Uterus (tissue), 2 donors: ENCODE measurements at regions not wholly inside any gene's neighbourhood (a gene's known extent, or its start where the extent isn't known, plus 50 kb on each side); places are given as distances from the start of the nearest gene placed in this dataset.

Source experiments
- POLR2A ChIP-seq, 2 donors: fragments of 450-650 bp; IDR thresholded peaks; one replicate each; pipeline ENCODE4 v1.6.1; 2016; ENCODE audit warnings: antibody characterized with exemption in 2 of 2, mild to moderate bottlenecking in 1 of 2, moderate library complexity in 1 of 2
- TF ChIP-seq, protein P1 (sequence below), 4 experiments: fragments of 200-600 bp in 2 of 4; fragments of 450-650 bp in 2 of 4; sonication (generic) in 2 of 4; IDR thresholded peaks; one replicate each; pipeline ENCODE4 v1.5.1; 2016 to 2019; ENCODE audit warnings: antibody characterized with exemption in 4 of 4, mild to moderate bottlenecking in 2 of 4, moderate library complexity in 1 of 4

GRCh38 chr6:148217051-148217450 lies 125.6 kb upstream of the SASH1 start:
- TF ChIP-seq, protein P1, sequence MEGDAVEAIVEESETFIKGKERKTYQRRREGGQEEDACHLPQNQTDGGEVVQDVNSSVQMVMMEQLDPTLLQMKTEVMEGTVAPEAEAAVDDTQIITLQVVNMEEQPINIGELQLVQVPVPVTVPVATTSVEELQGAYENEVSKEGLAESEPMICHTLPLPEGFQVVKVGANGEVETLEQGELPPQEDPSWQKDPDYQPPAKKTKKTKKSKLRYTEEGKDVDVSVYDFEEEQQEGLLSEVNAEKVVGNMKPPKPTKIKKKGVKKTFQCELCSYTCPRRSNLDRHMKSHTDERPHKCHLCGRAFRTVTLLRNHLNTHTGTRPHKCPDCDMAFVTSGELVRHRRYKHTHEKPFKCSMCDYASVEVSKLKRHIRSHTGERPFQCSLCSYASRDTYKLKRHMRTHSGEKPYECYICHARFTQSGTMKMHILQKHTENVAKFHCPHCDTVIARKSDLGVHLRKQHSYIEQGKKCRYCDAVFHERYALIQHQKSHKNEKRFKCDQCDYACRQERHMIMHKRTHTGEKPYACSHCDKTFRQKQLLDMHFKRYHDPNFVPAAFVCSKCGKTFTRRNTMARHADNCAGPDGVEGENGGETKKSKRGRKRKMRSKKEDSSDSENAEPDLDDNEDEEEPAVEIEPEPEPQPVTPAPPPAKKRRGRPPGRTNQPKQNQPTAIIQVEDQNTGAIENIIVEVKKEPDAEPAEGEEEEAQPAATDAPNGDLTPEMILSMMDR (IDR thresholded peaks at IDR 0.05), result no peak
- TF ChIP-seq POLR2A (IDR thresholded peaks at IDR 0.05), result no peak
